Liver (tissue), 3 donors: ENCODE measurements at regions not wholly inside any gene's neighbourhood (a gene's known extent, or its start where the extent isn't known, plus 50 kb on each side); places are given as distances from the start of the nearest gene placed in this dataset.

ENCODE experiments used
- ATF3 ChIP-seq: IDR thresholded peaks from 2 replicates; pipeline ENCODE4 v1.6.1; 2016; ENCODE audit warnings: antibody characterized with exemption
- CTCF ChIP-seq: fragments of 150-350 bp; IDR thresholded peaks from 2 replicates; pipeline ENCODE4 v1.5.1; 2017; ENCODE audit warnings: improper control_type of control experiment, low read depth, low read length; ENCODE audit not compliant: missing input control
- EGR1 ChIP-seq, 2 donors: IDR thresholded peaks; 2 replicates each; pipeline ENCODE4 v1.6.1; 2016 to 2018; ENCODE audit warnings: antibody characterized with exemption in 2 of 2, low read depth in 2 of 2
- MAX ChIP-seq: IDR thresholded peaks from 2 replicates; pipeline ENCODE4 v1.6.1; 2016; ENCODE audit warnings: antibody characterized with exemption
- RAD21 ChIP-seq, 2 donors: IDR thresholded peaks; 2 replicates each; pipeline ENCODE4 v1.6.1; 2016; ENCODE audit warnings: antibody characterized with exemption in 2 of 2, mild to moderate bottlenecking in 2 of 2
- REST ChIP-seq: IDR thresholded peaks from 2 replicates; pipeline ENCODE4 v1.6.1; 2016; ENCODE audit warnings: antibody characterized with exemption, mild to moderate bottlenecking
- SP1 ChIP-seq: IDR thresholded peaks from 2 replicates; pipeline ENCODE4 v1.6.1; 2018; ENCODE audit warnings: antibody characterized with exemption, mild to moderate bottlenecking
- TAF1 ChIP-seq: conservative IDR thresholded peaks from 2 replicates; pipeline ENCODE4 v1.6.1; 2016; ENCODE audit warnings: antibody characterized with exemption, mild to moderate bottlenecking
- ZBTB33 ChIP-seq: IDR thresholded peaks from 2 replicates; pipeline ENCODE4 v1.6.1; 2016; ENCODE audit warnings: antibody characterized with exemption
- donor health status: healthy.
- donor health status: healthy.

GRCh38 chr18:43917520-43917919 lies 640.2 kb upstream of the SYT4 start:
- TF ChIP-seq CTCF (no peak), SP1 (no peak), REST (no peak), RAD21 (IDR thresholded peaks at IDR 0.05) (no peak), EGR1 (IDR thresholded peaks at IDR 0.05; ENCODE audit: low read depth in 2 of 2) (no peak), MAX (no peak), ZBTB33 (no peak), ATF3 (no peak), TAF1 (no peak)
